Thoracic aorta (tissue), 2 donors: ENCODE measurements at regions not wholly inside any gene's neighbourhood (a gene's known extent, or its start where the extent isn't known, plus 50 kb on each side); places are given as distances from the start of the nearest gene placed in this dataset.

ENCODE experiments used
- ATAC-seq: fragments of 150-250 bp; one replicate; pipeline ENCODE4 v1.8.0; 2017; ENCODE audit warnings: low read depth; ENCODE audit not compliant: insufficient number of reproducible peaks, low FRiP score
- DNase-seq: peaks from one replicate; pipeline ENCODE4 v3.0.0-alpha.2; 2020; ENCODE audit warnings: low spot score
- H3K27ac ChIP-seq, 2 donors: fragments of 200-600 bp; sonication (generic); 1 replicate in 1 of 2; 2 replicates in 1 of 2; pipeline ENCODE4 v1.5.1; 2016; ENCODE audit warnings: mild to moderate bottlenecking in 2 of 2, moderate library complexity in 2 of 2
- H3K27me3 ChIP-seq: fragments of 200-600 bp; sonication (generic); replicated peaks from 2 replicates; pipeline ENCODE4 v1.6.0; 2016; ENCODE audit warnings: mild to moderate bottlenecking; ENCODE audit not compliant: insufficient read depth
- H3K36me3 ChIP-seq: fragments of 200-600 bp; sonication (generic); one replicate; pipeline ENCODE4 v1.5.1; 2016
- H3K4me1 ChIP-seq, 2 donors: fragments of 200-600 bp; sonication (generic); 1 replicate in 1 of 2; 2 replicates in 1 of 2; pipeline versions ENCODE4 v1.5.1 to v1.6.0; 2016; ENCODE audit warnings: low read depth in 2 of 2, mild to moderate bottlenecking in 1 of 2; ENCODE audit not compliant: control insufficient read depth in 1 of 2
- H3K4me3 ChIP-seq: fragments of 200-600 bp; sonication (generic); 2 replicates; pipeline ENCODE4 v1.5.1; 2016; ENCODE audit warnings: mild to moderate bottlenecking
- H3K9me3 ChIP-seq: fragments of 200-600 bp; sonication (generic); 2 replicates; pipeline ENCODE4 v1.5.1; 2016
- CTCF ChIP-seq: fragments of 200-600 bp; sonication (generic); IDR thresholded peaks from one replicate; pipeline ENCODE4 v1.5.1; 2019; ENCODE audit warnings: antibody characterized with exemption

- Histone ChIP-seq H3K36me3 (no peaks in the 10 kb centered on the region), H3K27ac (no peak overlapping the region), H3K4me3 (no peak overlapping the region), H3K4me1 (no peaks in the 10 kb centered on the region), H3K9me3 (no peaks in the 10 kb centered on the region), H3K27me3 (no peaks in the 10 kb centered on the region)
- no peak for DNase-seq
- ATAC-seq: no peak
- TF ChIP-seq CTCF: no peak
Measured at GRCh38 chr7:96521068-96521894, 188.4 kb downstream of the SEM1 start.

- TF ChIP-seq CTCF: no peak
Measured at GRCh38 chr7:96508371-96508770, 186.5 kb upstream of the SLC25A13 start.

GRCh38 chr7:96503597-96503996 is 181.7 kb upstream of the SLC25A13 start:
- Histone ChIP-seq H3K36me3 (no peaks in the 10 kb centered on the region), H3K4me1 (no peaks in the 10 kb centered on the region), H3K9me3 (no peaks in the 10 kb centered on the region), H3K27ac (no peak overlapping the region), H3K4me3 (no peak overlapping the region), H3K27me3 (no peaks in the 10 kb centered on the region)
- no peak for ATAC-seq
- no peak for DNase-seq
- TF ChIP-seq CTCF: no peak

More at GRCh38 chr7:96508371-96508770, 186.5 kb upstream of the SLC25A13 start:
- H3K4me3 ChIP-seq: no peak overlapping the region
- no peak overlapping the region for H3K27ac ChIP-seq
- no peaks in the 10 kb centered on the region for H3K9me3 ChIP-seq
- H3K36me3 ChIP-seq: no peaks in the 10 kb centered on the region
- no peak for ATAC-seq
- no peaks in the 10 kb centered on the region for H3K27me3 ChIP-seq
- H3K4me1 ChIP-seq: no peaks in the 10 kb centered on the region
- DNase-seq: no peak

- Histone ChIP-seq H3K27ac (no peak overlapping the region), H3K9me3 (no peaks in the 10 kb centered on the region), H3K4me3 (no peak overlapping the region), H3K36me3 (no peaks in the 10 kb centered on the region), H3K4me1 (no peaks in the 10 kb centered on the region), H3K27me3 (no peaks in the 10 kb centered on the region)
- DNase-seq: no peak
- TF ChIP-seq CTCF: no peak
- ATAC-seq: no peak
Measured at GRCh38 chr7:96501318-96501717, 179.4 kb upstream of the SLC25A13 start.

GRCh38 chr7:96499532-96499931 is 177.6 kb upstream of the SLC25A13 start:
- no peak overlapping the region for H3K27ac ChIP-seq
- no peak for TF ChIP-seq CTCF
- H3K4me1 ChIP-seq: no peaks in the 10 kb centered on the region
- no peak for ATAC-seq
- no peak for DNase-seq
- no peak overlapping the region for H3K4me3 ChIP-seq
- H3K9me3 ChIP-seq: no peaks in the 10 kb centered on the region
- no peaks in the 10 kb centered on the region for H3K27me3 ChIP-seq
- H3K36me3 ChIP-seq: no peaks in the 10 kb centered on the region
